NCI-H2227 treated with DMSO at 0.1 percent for 48 hours (cell line): ENCODE measurements at regions not wholly inside any gene's neighbourhood (a gene's known extent, or its start where the extent isn't known, plus 50 kb on each side); places are given as distances from the start of the nearest gene placed in this dataset.

Experiments
- DNase-seq: peaks from one replicate; lab custom pipeline; 2025; lab: John Stamatoyannopoulos, UW

DNA sequence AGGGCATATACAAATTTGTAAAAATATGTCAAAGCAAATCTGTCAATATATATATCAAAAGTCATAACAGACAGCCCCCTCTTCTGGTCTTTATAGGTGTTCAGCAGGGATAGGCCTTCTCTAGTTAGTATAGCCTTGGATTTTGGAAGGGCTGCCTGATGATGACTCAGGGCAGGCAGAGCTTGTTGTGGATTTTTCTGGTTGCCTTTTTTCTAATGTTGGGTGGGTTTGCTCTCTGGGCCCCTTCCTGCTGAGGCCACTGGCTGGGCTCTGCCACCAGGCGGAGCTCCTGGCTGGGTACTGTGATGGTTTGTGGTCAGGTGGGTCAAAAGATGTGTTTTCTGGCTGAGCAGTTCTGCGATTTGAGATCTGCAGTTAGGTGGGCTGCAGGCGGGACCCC lies 294.2 kb downstream of the GRIA2 start:
- DNase-seq = no peak

DNA sequence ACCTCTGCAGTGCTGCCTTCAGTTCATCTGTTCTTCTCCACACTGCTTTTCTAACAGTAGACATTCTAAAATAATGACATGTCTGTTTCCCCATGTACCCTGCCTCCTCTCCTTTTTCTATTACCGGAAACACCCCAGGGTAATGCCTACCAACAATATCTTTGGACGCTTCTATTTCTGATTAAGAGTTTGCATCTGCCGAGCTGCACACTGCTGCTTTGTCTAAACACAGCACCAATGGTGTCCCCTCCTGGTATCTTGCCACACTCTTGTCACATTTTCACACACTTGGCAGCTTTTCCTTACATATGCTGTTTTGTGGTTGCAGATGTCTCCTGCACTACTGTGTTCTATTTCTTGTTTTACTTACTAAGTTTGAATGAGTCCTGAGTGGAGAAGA lies 288.8 kb downstream of the GRIA2 start:
- DNase-seq = no peak

DNA sequence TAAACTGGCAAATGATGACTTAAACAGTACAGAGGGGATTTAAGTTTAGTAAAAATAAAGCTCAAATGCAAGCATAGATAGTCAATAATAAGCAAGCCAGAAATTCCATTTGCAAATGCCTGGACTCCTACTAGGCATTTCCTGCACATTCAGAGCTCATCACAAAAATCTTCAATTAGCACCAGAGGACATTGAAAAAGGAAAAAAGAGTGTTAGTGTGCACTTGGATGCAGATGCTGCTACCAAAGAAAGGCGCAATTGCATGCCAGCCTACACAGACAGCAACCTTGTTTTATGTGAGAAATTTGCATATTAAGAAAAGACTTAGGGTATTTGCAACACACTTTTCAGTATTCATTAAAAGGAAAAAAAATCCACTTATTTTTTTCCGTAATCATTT lies 282.1 kb downstream of the GRIA2 start:
- no peak for DNase-seq

GRCh38 chr4:157459785-157460184 lies 239.3 kb downstream of the GRIA2 start:
- no peak for DNase-seq

GRCh38 chr4:157447195-157447594 lies 226.7 kb downstream of the GRIA2 start:
- DNase-seq = no peak

DNA sequence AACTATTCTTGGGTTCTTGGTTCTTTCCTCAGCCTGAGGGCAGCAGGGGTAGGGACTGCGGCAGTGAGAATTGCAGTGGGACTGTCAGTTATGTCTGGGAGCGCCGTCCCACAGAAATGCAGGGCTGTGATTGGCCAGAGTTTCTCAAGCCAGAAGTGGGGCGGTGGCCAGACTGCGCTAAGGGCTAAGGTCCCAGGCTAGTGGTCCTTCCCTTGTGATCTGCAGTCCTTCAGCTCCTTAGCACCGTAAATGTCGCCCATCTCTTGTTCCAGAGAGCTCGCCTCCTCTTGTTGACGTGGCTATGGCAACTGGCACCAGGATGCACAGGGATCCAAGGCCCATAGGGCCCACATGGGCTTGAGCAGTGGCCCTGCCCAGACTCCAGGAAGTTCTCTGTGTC lies 223.5 kb downstream of the GRIA2 start:
- DNase-seq = no peak

DNA sequence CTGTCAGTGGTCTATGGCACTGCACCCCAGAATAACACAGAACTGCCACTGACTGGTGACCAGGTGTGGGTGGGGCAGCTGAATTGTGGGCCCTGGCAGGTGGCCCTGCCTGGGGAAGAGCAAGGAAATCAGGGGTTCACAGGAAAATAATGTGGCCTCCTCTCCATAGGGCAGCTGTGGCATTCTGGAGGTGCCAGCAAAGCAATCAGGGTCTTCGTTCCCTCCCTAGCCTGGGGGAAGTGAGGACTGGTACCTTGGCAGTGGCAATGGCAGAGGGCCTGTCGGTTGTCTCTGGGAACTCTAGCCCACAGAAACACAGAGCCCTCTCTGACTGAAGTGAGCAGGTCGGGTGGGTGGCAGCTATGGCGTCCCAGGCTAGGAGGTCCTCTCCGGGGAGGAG lies 223.0 kb downstream of the GRIA2 start:
- no peak for DNase-seq

DNA sequence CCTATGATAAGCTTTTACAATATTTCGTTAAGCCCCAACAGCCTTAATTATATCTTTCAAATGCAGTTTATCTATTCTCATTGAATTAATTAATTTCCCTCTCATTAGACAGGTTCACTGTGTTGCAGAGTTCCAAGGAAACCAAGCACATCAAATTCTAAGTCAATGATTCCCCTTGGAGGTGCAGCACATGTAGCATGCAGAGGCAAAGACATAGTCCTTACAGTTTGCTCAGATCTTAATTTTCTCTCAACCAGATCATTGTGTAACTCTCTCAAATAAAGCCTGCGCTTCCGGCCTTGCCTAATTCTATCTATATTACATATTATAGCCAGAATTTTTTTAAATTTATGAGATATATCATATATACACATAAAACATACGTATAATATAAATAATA lies 205.4 kb downstream of the GRIA2 start:
- no peak for DNase-seq

- DNase-seq = no peak
Measured at GRCh38 chr4:157423526-157424020, 203.0 kb downstream of the GRIA2 start.

GRCh38 chr4:157421365-157421764 lies 200.8 kb downstream of the GRIA2 start:
- DNase-seq = no peak
